ENCODE measurements at regions not wholly inside any gene's neighbourhood (a gene's known extent, or its start where the extent isn't known, plus 50 kb on each side); places are given as distances from the start of the nearest gene placed in this dataset.

- CTCF ChIA-PET = no interaction called here
- no peak for FAIRE-seq
Observed at GRCh38 chr3:25084016-25084415, 344.0 kb upstream of the RARB start.

GRCh38 chr3:25086721-25087120 is 341.3 kb upstream of the RARB start:
- Histone ChIP-seq H3K9me1 (replicated peaks; ENCODE audit: control insufficient read depth, extremely low read depth, insufficient read depth, low read length) (no peaks in the 10 kb centered on the region), H3K4me1 (ENCODE audit: control insufficient read depth, extremely low read depth, insufficient read depth, low read length) (no peaks in the 10 kb centered on the region), H3K9me3 (replicated peaks; ENCODE audit: control insufficient read depth, insufficient read depth, low read length) (no peaks in the 10 kb centered on the region), H3K4me2 (ENCODE audit: insufficient read depth, low read length) (no peak overlapping the region), H3K79me2 (ENCODE audit: control insufficient read depth, insufficient read depth, low read length) (no peaks in the 10 kb centered on the region), H4K20me1 (replicated peaks; ENCODE audit: control insufficient read depth, extremely low read depth, insufficient read depth, low read length) (no peaks in the 10 kb centered on the region), H3K36me3 (ENCODE audit: control insufficient read depth in 2 of 2, extremely low read depth in 1 of 2, insufficient read depth in 2 of 2, low read length in 2 of 2) (no peaks in the 10 kb centered on the region), H3K27ac (ENCODE audit: insufficient read depth, low read depth, low read length) (no peak overlapping the region), H3K9ac (replicated peaks; ENCODE audit: extremely low read depth, insufficient read depth, low read length) (no peak overlapping the region), H3K4me3 (replicated peaks in 1 of 3; ENCODE audit: insufficient read depth in 1 of 3, low read depth in 1 of 3, low read length in 3 of 3) (no peak overlapping the region), H2AFZ (ENCODE audit: low read depth, low read length) (no peak overlapping the region), H3K27me3 (ENCODE audit: control insufficient read depth in 2 of 2, insufficient read depth in 2 of 2, low read length in 2 of 2) (no peaks in the 10 kb centered on the region)
- no peak for TF ChIP-seq JUN (IDR thresholded peaks at IDR 0.05; ENCODE audit: borderline replicate concordance, insufficient read depth, insufficient read length, low read depth)
- TF ChIP-seq CTCF (IDR thresholded peaks at IDR 0.05; ENCODE audit: extremely low read depth in 1 of 2, insufficient read depth in 1 of 2, low read depth in 1 of 2, low read length in 2 of 2) = no peak
- no peak for TF ChIP-seq FOS (IDR thresholded peaks at IDR 0.05; ENCODE audit: borderline replicate concordance, insufficient read depth, low read length)
- TF ChIP-seq MAX (IDR thresholded peaks at IDR 0.05; ENCODE audit: insufficient read depth, insufficient read length) = no peak
- TF ChIP-seq POLR2AphosphoS5 (IDR thresholded peaks at IDR 0.05; ENCODE audit: insufficient read depth, low read depth, low read length) = no peak
- no peak for TF ChIP-seq GATA2 (IDR thresholded peaks at IDR 0.05; ENCODE audit: insufficient read depth, insufficient read length, low read depth, low read length)
- no peak for TF ChIP-seq EZH2 (IDR thresholded peaks at IDR 0.05; ENCODE audit: borderline replicate concordance, low read depth, low read length, severe bottlenecking)
- intact Hi-C loops (cut with micrococcal nuclease) (no loop called here), dilution Hi-C loops (cut with MboI; ENCODE audit: extremely low pct_ligation_motif_present, low sequenced_read_pairs) (no loop called here)
- FAIRE-seq (no peak), DNase-seq (ENCODE audit: low read depth, low spot score) (no peak)
- BruUV-seq (replicated peaks) = no TSS peak
- ChIA-PET POLR2A (no interaction called here), CTCF (no interaction called here)

More at GRCh38 chr3:25084016-25084415, 344.0 kb upstream of the RARB start:
- Histone ChIP-seq H2AFZ (ENCODE audit: low read depth, low read length) (peak overlapping the region; percentile 70), H3K4me2 (ENCODE audit: insufficient read depth, low read length) (no peak overlapping the region), H3K9me1 (replicated peaks; ENCODE audit: control insufficient read depth, extremely low read depth, insufficient read depth, low read length) (no peaks in the 10 kb centered on the region), H3K27me3 (ENCODE audit: control insufficient read depth in 2 of 2, insufficient read depth in 2 of 2, low read length in 2 of 2) (no peaks in the 10 kb centered on the region), H4K20me1 (replicated peaks; ENCODE audit: control insufficient read depth, extremely low read depth, insufficient read depth, low read length) (no peaks in the 10 kb centered on the region), H3K9me3 (replicated peaks; ENCODE audit: control insufficient read depth, insufficient read depth, low read length) (no peaks in the 10 kb centered on the region), H3K27ac (ENCODE audit: insufficient read depth, low read depth, low read length) (no peak overlapping the region), H3K4me1 (ENCODE audit: control insufficient read depth, extremely low read depth, insufficient read depth, low read length) (no peaks in the 10 kb centered on the region), H3K9ac (replicated peaks; ENCODE audit: extremely low read depth, insufficient read depth, low read length) (no peak overlapping the region), H3K36me3 (ENCODE audit: control insufficient read depth in 2 of 2, extremely low read depth in 1 of 2, insufficient read depth in 2 of 2, low read length in 2 of 2) (no peaks in the 10 kb centered on the region), H3K79me2 (ENCODE audit: control insufficient read depth, insufficient read depth, low read length) (no peaks in the 10 kb centered on the region), H3K4me3 (replicated peaks in 1 of 3; ENCODE audit: insufficient read depth in 1 of 3, low read depth in 1 of 3, low read length in 3 of 3) (no peak overlapping the region)
- no TSS peak for BruUV-seq (replicated peaks)
- intact Hi-C loops (cut with micrococcal nuclease) (no loop called here), dilution Hi-C loops (cut with MboI; ENCODE audit: extremely low pct_ligation_motif_present, low sequenced_read_pairs) (no loop called here)
- DNase-seq (ENCODE audit: low read depth, low spot score) = no peak
- POLR2A ChIA-PET = no interaction called here
- no peak for TF ChIP-seq JUN (IDR thresholded peaks at IDR 0.05; ENCODE audit: borderline replicate concordance, insufficient read depth, insufficient read length, low read depth)
- TF ChIP-seq EZH2 (IDR thresholded peaks at IDR 0.05; ENCODE audit: borderline replicate concordance, low read depth, low read length, severe bottlenecking) = no peak
- TF ChIP-seq GATA2 (IDR thresholded peaks at IDR 0.05; ENCODE audit: insufficient read depth, insufficient read length, low read depth, low read length) = no peak
- TF ChIP-seq FOS (IDR thresholded peaks at IDR 0.05; ENCODE audit: borderline replicate concordance, insufficient read depth, low read length) = no peak
- TF ChIP-seq POLR2AphosphoS5 (IDR thresholded peaks at IDR 0.05; ENCODE audit: insufficient read depth, low read depth, low read length) = no peak

All from endothelial cell of umbilical vein (primary cell).